ENCODE measurements at regions not wholly inside any gene's neighbourhood (a gene's known extent, or its start where the extent isn't known, plus 50 kb on each side); places are given as distances from the start of the nearest gene placed in this dataset.

DNA sequence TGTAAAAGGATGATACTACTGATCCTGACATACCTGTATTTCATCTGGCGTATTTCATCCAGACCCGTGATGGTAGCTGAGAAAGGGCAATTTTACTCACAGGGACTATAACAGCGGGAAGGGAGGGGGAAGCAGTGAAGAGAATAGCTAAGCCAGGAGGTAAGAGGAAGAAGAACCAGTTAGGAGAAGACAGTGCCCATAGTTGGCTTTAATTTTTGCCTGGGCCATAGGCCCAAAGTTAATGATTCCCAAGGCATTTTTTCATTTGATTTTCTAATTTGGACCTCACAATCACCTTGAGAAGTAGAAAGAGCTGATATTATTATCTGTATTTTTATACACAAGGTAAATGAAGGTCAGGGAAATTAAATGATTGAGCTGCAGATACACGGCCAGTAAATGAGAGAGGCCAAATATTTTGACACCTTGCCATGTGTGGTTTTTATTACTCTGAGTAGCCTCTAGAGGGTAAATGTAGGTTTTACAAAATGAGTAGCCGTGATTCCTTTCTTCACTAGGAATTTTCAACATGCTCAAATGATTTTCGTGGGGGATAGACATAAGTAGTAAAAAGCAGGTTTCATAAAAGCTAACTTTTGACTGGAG lies 382.2 kb downstream of the FUT8 start:
- no peak for DNase-seq (ENCODE audit: low spot score)

DNA sequence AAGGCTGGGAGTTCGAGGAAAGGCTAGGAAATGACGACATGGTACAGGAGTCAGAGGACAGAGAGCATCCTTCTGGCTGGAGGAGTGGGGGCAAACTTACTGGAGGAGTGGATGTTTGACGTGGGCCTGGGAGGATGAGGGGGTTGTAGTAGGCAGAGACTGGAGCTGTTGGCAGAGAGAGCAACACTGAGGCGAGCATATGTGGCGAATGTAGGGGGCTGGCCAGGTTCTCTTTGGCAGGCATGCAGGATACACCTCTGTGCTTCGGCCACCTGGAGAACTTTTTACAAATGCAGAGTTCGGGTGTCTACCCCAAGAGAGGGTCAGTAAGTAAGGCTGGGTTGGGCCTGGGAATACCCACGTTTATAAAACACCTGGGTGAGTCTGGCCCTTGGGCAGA lies 385.7 kb downstream of the FUT8 start:
- no peak for DNase-seq (ENCODE audit: low spot score)

DNA sequence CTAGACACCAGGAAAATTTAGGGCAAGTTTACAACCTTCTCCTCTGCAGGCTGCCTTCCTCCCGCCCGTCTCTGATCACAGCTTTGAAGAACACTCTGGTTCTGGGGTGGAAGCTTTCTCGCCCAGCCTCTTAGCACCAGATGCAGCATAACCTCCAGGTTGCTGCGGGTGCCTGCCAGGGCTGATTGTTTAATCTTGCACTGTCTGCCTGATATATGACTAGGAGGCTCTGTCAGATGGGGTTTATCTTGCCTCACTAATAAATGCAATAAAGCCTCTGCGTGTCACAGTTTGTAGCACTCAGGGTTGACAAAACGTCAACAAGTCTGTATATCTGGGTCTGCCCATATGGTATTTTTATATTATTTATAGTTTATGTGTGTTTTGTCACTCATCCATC lies 388.2 kb downstream of the FUT8 start:
- DNase-seq (ENCODE audit: low spot score): no peak

DNA sequence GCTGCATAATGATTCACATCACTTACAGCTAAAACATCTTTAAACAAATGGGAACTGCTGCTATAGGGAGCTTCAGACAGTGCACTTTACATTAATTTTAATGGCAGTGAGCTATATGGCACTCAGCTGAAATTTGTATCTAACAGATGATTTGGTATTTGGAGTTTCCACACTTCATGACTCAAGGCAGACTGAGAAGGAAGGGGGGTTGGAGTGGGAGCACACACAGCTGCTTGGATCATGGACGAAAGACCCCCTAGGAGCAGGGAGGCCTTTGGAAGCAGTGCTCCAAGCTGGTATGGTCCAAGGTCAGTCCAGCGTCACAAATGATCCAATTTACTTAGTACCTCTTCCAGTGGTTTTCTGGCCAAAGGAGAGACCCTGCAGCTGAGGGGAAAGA lies 389.7 kb downstream of the FUT8 start:
- DNase-seq (ENCODE audit: low spot score): no peak

DNA sequence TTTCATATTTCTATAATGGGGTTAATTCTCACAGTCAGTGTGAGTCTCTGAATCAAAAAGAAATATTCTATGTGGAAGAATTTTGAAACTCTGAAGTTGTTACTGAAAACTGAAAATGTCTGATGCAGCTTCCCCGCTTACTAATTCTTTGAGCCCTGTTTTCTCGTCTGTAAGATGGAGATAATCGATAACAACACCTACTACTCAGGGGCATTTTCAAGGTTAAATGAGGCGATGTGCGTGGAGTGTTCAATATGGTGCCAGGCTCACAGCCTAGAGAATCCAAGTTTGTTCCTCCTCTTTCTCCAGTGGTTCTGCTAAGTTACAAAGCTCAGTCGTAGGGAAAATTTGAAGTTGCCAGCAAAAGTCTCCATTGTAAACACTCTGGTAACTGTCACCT lies 391.4 kb downstream of the FUT8 start:
- DNase-seq (ENCODE audit: low spot score): no peak

GRCh38 chr14:65804439-65805112 lies 392.0 kb downstream of the FUT8 start:
- DNase-seq (ENCODE audit: low spot score): no peak

GRCh38 chr14:65805113-65805473 lies 392.6 kb downstream of the FUT8 start:
- DNase-seq (ENCODE audit: low spot score): no peak

- DNase-seq (ENCODE audit: low spot score): no peak
These were observed 395.9 kb downstream of the FUT8 start for GRCh38 chr14:65808390-65808789.

GRCh38 chr14:65810322-65810721 lies 397.8 kb downstream of the FUT8 start:
- DNase-seq (ENCODE audit: low spot score): no peak

DNA sequence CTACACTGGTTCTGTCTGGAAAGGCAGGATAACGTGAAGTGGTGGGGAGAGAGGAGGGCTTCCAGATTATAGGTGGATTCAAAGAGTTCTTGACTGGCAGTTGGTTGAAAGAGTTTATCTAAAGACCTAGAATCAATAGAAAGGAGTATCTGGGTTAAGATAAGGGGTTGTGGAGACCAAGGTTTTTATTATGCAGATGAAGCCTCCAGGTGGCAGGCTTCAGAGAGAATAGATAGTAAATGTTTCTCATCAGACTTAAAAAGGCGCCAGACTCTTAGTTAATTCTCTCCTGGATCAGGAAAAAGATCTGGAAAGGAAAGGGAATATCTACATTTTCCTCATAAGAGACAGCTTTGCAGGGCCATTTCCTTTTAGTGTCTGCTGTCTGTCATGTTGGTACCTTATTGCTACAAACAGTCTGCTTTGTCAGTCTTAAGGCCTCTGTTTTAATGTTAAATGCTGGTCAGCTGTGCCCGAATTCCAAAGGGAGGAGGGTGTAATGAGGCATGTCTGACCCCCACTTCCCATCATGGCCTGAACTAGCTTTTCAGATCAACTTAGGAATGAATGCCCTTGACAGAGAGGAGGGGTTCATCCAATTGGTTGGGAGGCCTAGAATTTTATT lies 401.3 kb downstream of the FUT8 start:
- no peak for DNase-seq (ENCODE audit: low spot score)

DNA sequence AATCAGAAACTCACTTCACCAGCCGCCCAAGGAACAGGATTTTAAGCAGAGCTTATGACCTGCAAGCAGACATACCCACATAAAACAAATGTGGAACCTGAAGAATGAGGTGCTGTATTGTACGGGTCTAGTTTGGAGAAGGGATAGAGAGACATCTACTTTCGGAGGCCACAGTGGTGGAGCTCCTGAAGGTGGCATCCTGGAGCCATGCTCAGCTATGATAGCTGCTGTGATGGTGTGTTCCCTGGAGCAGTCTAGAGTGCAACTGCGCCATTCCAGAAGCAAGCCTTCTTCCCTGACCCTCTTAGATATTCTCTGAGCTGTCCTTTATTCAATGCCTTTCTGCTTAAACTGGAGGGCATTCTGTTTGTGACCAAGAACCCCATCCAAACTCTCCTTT lies 402.6 kb downstream of the FUT8 start:
- no peak for DNase-seq (ENCODE audit: low spot score)

GRCh38 chr14:65817011-65817410 lies 404.5 kb downstream of the FUT8 start:
- DNase-seq (ENCODE audit: low spot score): no peak

DNA sequence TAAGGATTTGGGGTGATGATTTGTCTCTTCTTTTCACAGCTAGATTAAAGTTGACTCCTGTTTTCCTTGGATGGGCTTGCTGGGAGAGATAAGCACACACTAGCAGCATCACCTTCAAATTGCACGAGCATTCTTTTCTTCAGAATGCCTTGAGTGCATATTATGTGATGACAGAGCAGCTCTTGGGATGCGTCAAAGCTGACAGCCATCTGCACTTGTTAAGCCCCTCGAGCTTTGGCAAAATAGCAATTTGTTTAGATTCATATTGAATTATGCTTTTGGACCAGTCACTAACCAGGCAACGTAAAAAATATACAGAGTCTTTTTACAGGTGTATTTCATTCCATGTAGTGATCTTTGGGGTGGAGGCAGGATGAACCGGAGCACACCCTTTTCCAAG lies 407.0 kb downstream of the FUT8 start:
- no peak for DNase-seq (ENCODE audit: low spot score)

DNA sequence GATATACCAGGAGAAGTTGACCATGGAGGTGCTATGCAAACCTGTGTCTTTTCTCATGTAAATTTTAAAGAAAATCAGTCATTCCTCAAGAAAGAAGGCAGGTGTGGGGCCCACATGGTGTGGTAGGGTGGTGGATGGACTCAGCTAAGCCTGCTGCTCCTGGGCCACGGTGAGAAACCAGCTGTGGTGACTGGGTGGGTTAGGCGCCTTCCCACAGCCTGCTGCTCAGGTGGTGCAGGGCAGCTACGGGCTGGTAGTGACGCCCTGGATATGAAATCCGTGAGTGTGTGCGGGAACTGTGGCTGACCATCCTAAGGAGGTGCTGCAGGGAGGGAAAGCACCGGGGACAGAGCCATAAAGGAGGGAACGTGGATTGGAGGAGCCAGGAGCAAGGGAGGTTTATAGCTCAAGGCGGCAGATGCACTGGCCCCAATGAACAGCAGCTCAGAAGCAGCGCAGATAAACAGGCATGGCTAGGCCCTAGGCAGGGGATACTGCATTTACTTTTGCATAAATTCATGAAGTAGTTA lies 408.8 kb downstream of the FUT8 start:
- no peak for DNase-seq (ENCODE audit: low spot score)

DNA sequence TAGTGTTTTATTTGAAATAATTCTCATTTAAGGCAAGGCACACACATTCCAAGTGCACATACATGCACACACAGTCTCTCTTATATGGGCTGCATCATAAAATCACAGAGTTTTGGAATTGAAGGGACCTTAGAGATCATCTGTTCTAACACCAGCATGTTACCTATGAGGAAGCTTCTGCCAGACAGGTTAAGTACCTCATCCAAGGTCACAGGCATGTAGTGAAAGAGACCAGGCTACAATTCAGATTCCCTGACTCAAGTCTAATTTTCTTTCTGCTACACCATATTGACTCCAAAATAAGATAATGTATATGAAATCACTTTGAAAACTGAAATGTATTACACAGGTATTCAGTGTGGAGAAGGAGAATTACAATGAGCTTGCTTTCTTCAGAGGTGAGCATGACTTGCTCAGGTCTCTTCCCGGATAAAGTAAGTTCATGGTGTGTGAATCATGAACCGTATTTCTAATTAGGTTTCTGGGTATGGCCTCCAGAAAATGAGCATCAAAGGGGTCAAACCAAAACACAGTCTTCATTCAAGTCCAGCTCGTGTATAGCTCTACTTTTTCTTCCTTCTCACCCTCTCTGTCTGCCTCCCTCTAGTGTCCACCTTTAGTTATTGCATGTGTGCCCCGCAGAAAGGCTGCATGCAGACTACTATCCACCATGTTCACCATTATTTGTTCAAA lies 411.9 kb downstream of the FUT8 start:
- DNase-seq (ENCODE audit: low spot score): peak; percentile 38

DNA sequence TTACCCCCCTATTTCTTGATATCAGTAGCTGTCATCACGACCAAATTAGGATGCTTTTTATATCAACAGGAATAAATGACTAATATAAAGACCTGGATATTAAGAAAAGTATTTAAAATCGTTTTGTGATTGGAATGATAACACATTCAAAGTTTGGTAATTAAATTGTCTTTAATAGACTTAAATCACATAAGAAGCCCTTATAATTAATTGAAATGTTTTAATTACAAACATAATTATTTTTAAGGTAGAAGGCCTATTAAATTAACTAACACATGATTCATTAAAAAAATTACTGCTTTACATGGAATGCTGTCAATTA lies 412.4 kb downstream of the FUT8 start:
- DNase-seq (ENCODE audit: low spot score): no peak

GRCh38 chr14:65826946-65827345 lies 414.4 kb downstream of the FUT8 start:
- DNase-seq (ENCODE audit: low spot score): no peak

DNA sequence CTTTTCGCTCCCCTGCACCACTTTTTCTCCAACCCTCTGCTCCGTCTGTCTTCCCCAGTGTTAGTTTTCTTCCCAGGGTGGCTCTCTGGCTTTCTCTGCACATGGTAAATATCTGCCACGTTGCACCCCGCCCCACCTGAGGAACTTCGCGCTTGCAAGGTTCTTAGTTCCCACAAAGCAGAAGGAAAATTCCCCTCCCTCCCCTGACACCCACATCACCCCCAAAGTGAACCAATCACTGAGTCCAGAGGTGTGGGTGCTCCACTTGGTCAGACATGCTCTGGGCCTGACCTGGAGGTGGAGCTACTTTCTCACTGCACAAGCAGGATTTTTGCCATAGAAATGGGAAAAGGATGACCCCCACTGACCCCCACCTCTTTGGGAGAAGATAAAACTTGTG lies 415.0 kb downstream of the FUT8 start:
- DNase-seq (ENCODE audit: low spot score): no peak

- DNase-seq (ENCODE audit: low spot score): no peak
These were observed 415.9 kb downstream of the FUT8 start for GRCh38 chr14:65828396-65828795.

DNA sequence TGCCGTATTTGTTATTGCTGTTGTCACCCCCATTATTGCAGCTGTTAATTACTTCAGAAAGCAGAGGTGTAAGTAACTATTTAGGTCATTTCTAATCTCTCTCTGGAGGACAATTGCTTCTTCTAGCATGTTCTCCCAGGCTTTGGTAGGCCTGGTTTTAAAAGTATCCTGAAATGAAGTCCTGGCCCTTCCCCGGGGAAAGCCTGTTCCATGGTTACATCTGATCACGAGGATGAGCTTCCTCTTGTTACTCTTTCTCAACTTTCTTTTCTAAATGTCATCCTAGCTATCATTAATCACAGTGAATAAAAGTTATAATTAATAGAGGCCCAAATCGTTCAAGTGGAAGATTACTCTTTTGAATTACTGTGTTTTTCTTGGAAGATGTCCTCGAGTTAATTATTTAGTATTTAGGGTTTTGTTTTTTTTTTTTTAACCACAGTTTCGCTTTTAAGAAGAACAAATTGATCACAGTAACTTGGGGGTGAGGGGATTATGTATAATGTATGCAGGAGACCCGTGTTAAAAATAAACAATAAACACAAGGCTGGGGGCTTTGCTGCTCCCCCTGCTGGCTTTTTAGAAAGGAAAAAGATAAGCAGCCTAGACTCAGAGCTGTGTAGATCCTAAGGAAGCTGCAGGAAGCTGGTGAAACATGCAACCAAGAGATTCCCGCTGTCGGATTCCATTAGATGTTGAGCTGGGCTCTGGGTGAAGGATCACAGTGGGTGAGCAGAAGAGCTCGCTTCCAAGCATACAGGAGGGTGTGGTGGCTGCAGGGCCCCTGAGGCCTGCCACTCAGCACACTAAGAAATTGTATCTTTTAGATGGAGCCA lies 420.1 kb downstream of the FUT8 start:
- DNase-seq (ENCODE audit: low spot score): no peak

- DNase-seq (ENCODE audit: low spot score): no peak
These were observed 420.8 kb downstream of the FUT8 start for GRCh38 chr14:65833267-65833880.

- no peak for DNase-seq (ENCODE audit: low spot score)
These were observed 421.5 kb downstream of the FUT8 start for GRCh38 chr14:65834051-65834450.

Measured in HuH-7.5 (cell line).